ENCODE measurements at regions not wholly inside any gene's neighbourhood (a gene's known extent, or its start where the extent isn't known, plus 50 kb on each side); places are given as distances from the start of the nearest gene placed in this dataset.

DNA sequence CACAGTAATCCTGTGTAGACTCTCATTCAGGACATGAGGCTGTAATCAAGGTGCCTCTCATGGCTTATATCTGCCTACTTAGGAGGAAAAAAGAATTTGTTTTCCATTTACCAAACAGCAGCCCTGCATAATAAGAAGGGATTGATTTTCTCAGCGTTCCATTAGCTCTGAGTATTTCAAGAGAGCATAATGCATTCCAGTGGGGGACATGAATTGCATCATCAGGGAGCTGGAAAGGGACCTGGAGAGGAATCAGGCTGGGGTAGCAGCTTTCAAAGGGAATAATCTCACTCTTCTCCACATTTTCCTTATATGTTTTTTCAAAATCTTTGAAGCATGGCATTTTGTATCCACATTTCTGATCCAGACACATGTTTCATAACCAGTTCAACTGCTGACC, 150.6 kb upstream of the ANKRD28 start:
- TF ChIP-seq, protein P1, sequence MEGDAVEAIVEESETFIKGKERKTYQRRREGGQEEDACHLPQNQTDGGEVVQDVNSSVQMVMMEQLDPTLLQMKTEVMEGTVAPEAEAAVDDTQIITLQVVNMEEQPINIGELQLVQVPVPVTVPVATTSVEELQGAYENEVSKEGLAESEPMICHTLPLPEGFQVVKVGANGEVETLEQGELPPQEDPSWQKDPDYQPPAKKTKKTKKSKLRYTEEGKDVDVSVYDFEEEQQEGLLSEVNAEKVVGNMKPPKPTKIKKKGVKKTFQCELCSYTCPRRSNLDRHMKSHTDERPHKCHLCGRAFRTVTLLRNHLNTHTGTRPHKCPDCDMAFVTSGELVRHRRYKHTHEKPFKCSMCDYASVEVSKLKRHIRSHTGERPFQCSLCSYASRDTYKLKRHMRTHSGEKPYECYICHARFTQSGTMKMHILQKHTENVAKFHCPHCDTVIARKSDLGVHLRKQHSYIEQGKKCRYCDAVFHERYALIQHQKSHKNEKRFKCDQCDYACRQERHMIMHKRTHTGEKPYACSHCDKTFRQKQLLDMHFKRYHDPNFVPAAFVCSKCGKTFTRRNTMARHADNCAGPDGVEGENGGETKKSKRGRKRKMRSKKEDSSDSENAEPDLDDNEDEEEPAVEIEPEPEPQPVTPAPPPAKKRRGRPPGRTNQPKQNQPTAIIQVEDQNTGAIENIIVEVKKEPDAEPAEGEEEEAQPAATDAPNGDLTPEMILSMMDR (optimal IDR thresholded peaks at IDR 0.05 in 1 of 3, IDR thresholded peaks at IDR 0.05 in 1 of 3, conservative IDR thresholded peaks at IDR 0.05 in 1 of 3; ENCODE audit: extremely low read depth in 1 of 3, insufficient read depth in 2 of 3, low read length in 3 of 3), result no peak
- no peak for TF ChIP-seq EZH2 (IDR thresholded peaks at IDR 0.05; ENCODE audit: low read length)

Measured in keratinocyte (primary cell).